ENCODE measurements at regions not wholly inside any gene's neighbourhood (a gene's known extent, or its start where the extent isn't known, plus 50 kb on each side); places are given as distances from the start of the nearest gene placed in this dataset.
A peak's percentile ranks its signal among the peaks of the same experiment; 100 is the strongest.

DNA sequence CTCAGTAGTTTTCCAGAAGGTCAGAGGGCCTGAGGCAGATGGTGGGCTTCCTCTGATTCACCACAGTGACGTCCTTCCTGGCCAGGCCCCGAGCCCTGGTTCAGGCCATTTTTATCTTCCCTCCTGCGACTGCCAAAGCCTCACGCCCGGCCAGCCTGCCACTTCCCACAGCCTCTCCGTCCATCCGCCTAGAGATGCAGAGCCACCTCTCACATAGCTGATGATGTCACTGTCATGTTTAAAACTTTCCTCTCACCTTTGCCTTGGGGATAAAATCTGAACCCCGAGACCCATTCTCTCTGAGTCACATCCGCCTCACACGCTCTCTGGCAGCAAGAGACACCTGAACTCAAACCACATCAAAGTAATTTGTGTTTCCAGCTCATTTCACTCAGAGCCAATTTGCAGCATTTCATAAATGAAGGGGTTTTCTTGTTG lies 175.3 kb downstream of the QDPR start:
- no peaks in the 10 kb centered on the region for H3K4me1 ChIP-seq (ENCODE audit: insufficient read depth, poor library complexity, severe bottlenecking)
- H3K9me3 ChIP-seq (ENCODE audit: severe bottlenecking) = no peaks in the 10 kb centered on the region
- ATAC-seq (ENCODE audit: low read depth) (peak; percentile 63), DNase-seq (ENCODE audit: low spot score) (no peak)
- H3K36me3 ChIP-seq (ENCODE audit: low read depth) = no peaks in the 10 kb centered on the region
- TF ChIP-seq CTCF (IDR thresholded peaks at IDR 0.05; ENCODE audit: poor library complexity, severe bottlenecking) = no peak
- no peak overlapping the region for H3K27ac ChIP-seq (ENCODE audit: poor library complexity, severe bottlenecking)
- H3K27me3 ChIP-seq (ENCODE audit: insufficient read depth, poor library complexity, severe bottlenecking) = no peaks in the 10 kb centered on the region
- H3K4me3 ChIP-seq (ENCODE audit: severe bottlenecking) = no peak overlapping the region

DNA sequence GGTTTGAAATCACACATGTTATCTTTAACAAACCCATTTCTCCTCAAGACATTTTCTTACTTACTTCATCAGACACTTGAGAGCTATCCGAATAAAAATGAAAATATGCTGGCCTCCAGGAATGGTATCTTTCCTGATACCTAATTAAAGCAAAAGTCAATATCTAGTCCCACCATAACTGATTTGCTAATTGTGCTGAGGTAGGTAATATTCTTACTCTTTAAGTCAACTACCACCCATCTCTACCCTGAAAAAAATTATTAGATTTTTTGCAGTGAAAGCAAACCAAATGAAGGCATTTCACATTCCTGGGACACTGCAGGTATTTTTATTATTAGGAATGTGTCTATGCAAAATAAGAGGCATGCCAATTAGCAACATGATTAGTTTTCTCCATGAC lies 175.8 kb downstream of the QDPR start:
- H3K4me1 ChIP-seq (ENCODE audit: insufficient read depth, poor library complexity, severe bottlenecking) = no peaks in the 10 kb centered on the region
- ATAC-seq (ENCODE audit: low read depth) (no peak), DNase-seq (ENCODE audit: low spot score) (no peak)
- TF ChIP-seq CTCF (IDR thresholded peaks at IDR 0.05; ENCODE audit: poor library complexity, severe bottlenecking) = no peak
- no peaks in the 10 kb centered on the region for H3K36me3 ChIP-seq (ENCODE audit: low read depth)
- H3K27ac ChIP-seq (ENCODE audit: poor library complexity, severe bottlenecking) = no peak overlapping the region
- no peaks in the 10 kb centered on the region for H3K27me3 ChIP-seq (ENCODE audit: insufficient read depth, poor library complexity, severe bottlenecking)
- H3K4me3 ChIP-seq (ENCODE audit: severe bottlenecking) = no peak overlapping the region
- H3K9me3 ChIP-seq (ENCODE audit: severe bottlenecking) = no peaks in the 10 kb centered on the region

DNA sequence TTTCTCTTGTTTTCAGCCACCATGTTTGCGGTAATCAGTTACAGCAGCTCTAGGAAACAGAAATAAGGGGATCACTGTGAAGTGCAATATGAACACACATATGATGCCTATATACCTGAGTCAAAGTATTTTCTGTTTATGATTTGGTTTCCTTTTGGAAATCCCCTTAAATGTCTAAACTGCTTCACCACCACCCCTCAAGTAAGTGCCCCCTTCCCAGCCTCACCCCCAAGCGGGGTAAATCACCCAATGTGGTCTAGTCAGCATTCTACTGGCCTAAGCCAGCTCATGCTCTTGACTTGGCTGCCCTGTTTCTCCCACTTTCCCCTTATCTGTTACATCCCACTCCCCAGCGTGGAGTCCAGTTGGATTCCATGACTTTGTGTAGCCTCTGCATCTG lies 176.5 kb downstream of the QDPR start:
- Histone ChIP-seq H3K4me1 (ENCODE audit: insufficient read depth, poor library complexity, severe bottlenecking) (peaks cover under 1% of the 10 kb centered on the region), H3K27ac (ENCODE audit: poor library complexity, severe bottlenecking) (no peak overlapping the region), H3K27me3 (ENCODE audit: insufficient read depth, poor library complexity, severe bottlenecking) (no peaks in the 10 kb centered on the region), H3K9me3 (ENCODE audit: severe bottlenecking) (no peaks in the 10 kb centered on the region), H3K36me3 (ENCODE audit: low read depth) (no peaks in the 10 kb centered on the region), H3K4me3 (ENCODE audit: severe bottlenecking) (no peak overlapping the region)
- ATAC-seq (ENCODE audit: low read depth) (no peak), DNase-seq (ENCODE audit: low spot score) (no peak)
- TF ChIP-seq CTCF (IDR thresholded peaks at IDR 0.05; ENCODE audit: poor library complexity, severe bottlenecking) = no peak

GRCh38 chr4:17332478-17332877 lies 179.4 kb downstream of the QDPR start:
- H3K27ac ChIP-seq (ENCODE audit: poor library complexity, severe bottlenecking) = no peak overlapping the region
- H3K27me3 ChIP-seq (ENCODE audit: insufficient read depth, poor library complexity, severe bottlenecking) = no peaks in the 10 kb centered on the region
- H3K9me3 ChIP-seq (ENCODE audit: severe bottlenecking) = no peaks in the 10 kb centered on the region
- no peak overlapping the region for H3K4me3 ChIP-seq (ENCODE audit: severe bottlenecking)
- DNase-seq (ENCODE audit: low spot score) = no peak
- ATAC-seq (ENCODE audit: low read depth) = no peak
- H3K4me1 ChIP-seq (ENCODE audit: insufficient read depth, poor library complexity, severe bottlenecking) = peaks cover 6% of the 10 kb centered on the region
- no peak for TF ChIP-seq CTCF (IDR thresholded peaks at IDR 0.05; ENCODE audit: poor library complexity, severe bottlenecking)
- H3K36me3 ChIP-seq (ENCODE audit: low read depth) = no peaks in the 10 kb centered on the region

DNA sequence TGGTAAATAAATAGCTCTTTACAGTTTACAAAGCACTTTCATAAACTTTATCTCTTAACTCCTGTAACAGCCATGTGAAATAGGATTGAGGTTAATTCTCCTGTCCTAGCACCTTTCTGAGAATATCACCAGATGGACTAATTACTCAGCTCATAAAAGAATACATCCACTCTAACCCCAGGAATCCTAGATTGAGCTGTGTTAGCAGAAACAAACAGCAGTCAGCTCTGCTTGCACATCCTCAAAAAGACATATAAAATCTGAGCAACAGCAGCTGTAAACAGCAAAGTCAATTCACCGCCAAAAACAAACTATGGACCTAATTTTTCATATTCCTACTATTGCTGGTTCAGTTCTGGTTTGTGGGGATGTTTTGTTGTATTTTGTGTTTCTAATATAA lies 182.8 kb downstream of the QDPR start:
- H3K27me3 ChIP-seq (ENCODE audit: insufficient read depth, poor library complexity, severe bottlenecking) = no peaks in the 10 kb centered on the region
- no peaks in the 10 kb centered on the region for H3K36me3 ChIP-seq (ENCODE audit: low read depth)
- DNase-seq (ENCODE audit: low spot score) = no peak
- no peak overlapping the region for H3K27ac ChIP-seq (ENCODE audit: poor library complexity, severe bottlenecking)
- peaks cover 6% of the 10 kb centered on the region for H3K4me1 ChIP-seq (ENCODE audit: insufficient read depth, poor library complexity, severe bottlenecking)
- ATAC-seq (ENCODE audit: low read depth) = no peak
- no peak overlapping the region for H3K4me3 ChIP-seq (ENCODE audit: severe bottlenecking)
- no peak for TF ChIP-seq CTCF (IDR thresholded peaks at IDR 0.05; ENCODE audit: poor library complexity, severe bottlenecking)
- H3K9me3 ChIP-seq (ENCODE audit: severe bottlenecking) = no peaks in the 10 kb centered on the region

Measured in RWPE2 (cell line).